Stimulated activated CD8-positive, alpha-beta memory T cell treated with anti-CD3 and anti-CD28 coated beads, Interleukin-4, amount 100 ng/mL, for 1 hour (primary cell): ENCODE measurements at regions not wholly inside any gene's neighbourhood (a gene's known extent, or its start where the extent isn't known, plus 50 kb on each side); places are given as distances from the start of the nearest gene placed in this dataset.

Source experiments
- DNase-seq, 2 donors: peaks; one replicate each; pipeline ENCODE4 v3.0.0-alpha.2; 2020; ENCODE audit warnings: low read depth in 2 of 2, low spot score in 1 of 2

- no peak for DNase-seq
These were observed 53.4 kb upstream of the PRKACB start for GRCh38 chr1:84090447-84091245.

GRCh38 chr1:84089867-84090266 is 54.2 kb upstream of the PRKACB start:
- no peak for DNase-seq

DNA sequence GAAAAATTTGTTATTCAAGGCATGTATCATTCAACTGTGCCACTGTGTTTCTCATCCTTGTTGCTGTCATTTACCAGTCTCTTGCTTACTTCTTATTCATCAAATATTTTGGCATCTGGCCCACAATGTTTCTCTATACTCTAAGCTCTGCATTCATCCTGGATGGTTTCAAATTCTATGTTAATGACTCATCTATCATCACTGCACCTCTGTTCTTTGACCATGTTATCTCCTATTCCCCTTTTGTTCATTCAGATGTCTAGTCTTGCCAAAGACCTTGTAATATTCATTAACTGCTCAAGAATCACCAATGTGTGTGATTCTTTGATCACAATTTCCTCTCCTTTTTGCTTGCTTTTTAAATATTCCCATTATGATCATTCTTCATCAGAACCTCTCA is 54.6 kb upstream of the PRKACB start:
- DNase-seq: no peak

GRCh38 chr1:84086616-84087015 is 57.5 kb upstream of the PRKACB start:
- no peak for DNase-seq

DNA sequence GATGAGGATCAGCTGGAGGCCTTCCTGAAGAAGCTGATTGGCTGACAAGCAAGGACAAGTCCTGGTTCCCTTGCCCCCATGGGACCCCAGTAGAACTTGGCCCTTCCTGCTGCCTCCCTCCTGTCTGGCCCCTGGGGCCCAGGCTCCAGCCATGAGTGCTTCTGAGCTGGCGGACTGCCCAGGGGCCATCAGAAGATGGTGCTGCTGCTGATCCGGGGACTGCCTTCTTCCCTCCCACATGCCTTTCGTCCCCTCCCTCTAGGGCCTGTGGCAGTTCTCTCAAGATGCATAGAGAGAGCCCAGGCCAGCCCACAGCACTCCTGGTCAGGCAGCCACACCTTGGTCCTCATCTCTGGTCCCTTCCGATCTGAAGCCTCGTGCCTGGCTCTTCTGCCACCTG is 57.9 kb upstream of the PRKACB start:
- DNase-seq: no peak

DNA sequence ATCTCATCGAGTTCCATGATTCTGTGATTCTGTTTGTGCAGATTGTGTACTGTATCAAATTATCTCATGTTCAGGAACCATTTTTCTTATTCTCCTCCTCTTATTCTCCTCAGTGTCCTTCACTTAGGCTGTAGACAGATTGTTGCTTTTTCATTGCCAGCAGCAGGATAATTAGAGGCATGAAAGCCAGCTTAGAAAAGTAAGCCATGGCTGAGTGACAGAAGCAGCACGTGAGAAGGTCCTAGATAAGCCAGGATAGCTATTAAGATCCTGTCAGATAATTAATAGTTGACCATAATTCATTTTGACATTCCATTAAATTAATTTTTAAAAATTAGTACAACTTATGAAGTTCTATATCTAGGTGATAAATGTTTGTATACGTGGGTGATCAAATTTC is 60.8 kb upstream of the PRKACB start:
- DNase-seq: no peak

DNA sequence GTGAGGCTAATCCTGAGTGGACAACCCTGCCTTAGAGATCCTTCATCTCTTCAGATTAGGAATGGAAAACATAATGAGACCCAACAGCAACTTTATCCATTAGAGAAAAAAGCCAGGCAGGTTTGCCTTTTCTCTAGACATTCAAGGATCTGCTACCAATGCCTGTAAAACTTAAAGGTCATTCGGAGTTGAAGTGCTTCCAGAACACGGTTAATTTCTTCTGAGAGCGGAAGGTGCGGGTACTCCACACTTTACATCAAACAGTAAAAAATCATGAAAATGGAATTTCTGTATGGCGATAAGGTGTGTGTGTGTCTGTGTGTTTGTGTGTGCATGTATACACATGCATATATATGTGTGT is 65.2 kb upstream of the PRKACB start:
- no peak for DNase-seq

DNA sequence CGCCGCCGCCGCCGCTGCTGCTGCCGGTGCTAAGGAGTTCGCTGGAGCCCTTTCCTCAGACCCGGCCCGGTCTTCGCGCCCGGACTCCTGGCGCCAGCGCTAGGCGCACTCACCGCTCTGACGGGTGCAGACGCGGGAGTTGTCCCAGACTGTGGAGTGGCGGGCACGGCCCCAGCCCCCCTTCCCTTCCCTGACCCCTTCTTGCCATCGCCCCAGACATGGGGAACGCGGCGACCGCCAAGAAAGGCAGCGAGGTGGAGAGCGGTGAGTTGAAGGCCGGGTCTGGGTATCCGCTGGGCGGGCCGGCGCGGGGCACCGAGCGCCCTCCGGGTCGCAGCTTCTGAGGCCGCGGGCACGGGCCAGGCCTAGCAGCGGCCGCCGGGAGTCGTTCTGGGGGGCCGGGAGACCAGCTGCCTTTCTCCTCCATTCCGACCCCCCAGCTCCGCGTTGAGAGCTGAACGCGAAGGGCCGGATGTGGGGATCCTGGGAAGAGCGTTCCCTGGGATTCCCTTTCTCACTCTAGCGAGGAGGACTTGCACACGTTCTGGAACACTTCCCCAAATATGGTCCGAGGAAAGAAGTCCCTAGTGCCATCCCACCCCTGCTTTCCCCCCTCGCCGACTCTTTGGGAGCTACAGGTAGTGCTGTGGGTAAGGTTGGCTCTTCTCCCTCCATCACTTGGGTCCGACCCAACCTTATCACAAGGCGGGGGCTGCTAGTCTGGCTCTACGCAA is 65.8 kb upstream of the PRKACB start:
- no peak for DNase-seq

DNA sequence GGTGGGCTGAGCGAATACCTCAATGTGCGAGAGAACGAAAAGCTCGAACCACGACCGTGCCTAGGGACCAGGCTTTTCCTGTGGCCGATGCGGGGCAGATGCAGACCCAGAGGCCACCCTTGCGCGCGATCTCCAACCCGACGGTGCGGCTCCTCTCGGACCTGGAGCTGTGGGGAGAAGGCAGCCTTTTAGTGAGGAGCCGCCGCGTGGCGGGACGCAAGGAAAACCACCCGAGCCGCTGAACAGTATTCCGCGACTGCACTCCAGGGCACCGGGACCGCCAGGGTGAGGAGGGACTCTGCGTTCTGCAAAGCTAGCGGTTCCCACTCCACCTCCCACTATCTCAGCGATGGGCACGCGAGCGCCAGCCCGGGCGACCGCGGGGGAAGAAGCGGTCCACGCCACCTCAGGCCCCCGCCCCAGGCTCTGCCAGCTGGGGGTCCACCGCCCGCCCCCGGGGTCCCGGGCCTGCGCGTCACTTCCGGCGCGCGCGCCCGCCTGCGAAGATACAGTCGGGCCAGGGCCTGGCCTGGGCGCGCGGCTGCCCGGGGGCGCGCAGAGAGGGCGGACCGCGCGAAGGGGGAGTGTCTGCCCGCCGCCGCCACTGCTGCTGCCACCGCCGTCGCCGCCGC is 66.5 kb upstream of the PRKACB start:
- peak; percentile 28 to 43 for DNase-seq

DNA sequence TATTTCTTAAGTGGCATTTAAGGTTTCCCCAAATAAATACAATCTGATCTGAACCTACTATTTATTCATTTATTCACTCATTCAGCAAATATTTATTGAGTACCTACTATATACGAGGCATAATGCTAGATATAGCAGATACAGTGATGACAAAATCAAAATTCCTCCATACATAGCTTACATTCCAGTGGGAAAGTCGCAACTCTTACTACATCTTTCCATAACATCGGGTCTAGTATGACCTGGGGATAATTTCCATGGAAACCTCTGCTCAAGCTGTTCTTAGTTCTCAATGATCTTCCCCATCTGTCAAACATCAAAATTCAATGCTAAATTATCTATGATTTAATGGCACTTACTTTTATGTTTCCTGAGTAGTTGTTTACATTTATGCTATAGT is 70.8 kb upstream of the PRKACB start:
- no peak for DNase-seq

- no peak for DNase-seq
These were observed 70.4 kb upstream of the TTLL7 start for GRCh38 chr1:84069236-84069845.

GRCh38 chr1:84062496-84062895 is 63.6 kb upstream of the TTLL7 start:
- no peak for DNase-seq

DNA sequence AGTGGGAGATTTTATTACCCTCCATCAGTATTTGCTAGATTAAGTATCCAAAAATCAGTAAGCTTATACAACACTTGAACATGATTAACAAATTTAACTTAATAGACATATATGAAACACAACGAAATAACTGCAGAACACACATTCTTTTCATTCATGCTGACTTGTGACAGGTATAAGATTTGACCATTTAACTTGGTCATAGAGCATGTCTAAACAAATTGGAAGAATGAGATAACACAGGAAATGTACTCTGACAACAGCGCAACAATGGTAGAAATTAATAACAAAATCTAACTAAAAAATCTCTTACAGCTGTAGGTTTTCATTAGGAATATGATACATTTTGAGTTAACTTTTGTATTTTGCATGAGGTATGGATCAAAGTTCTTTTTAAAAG is 62.4 kb upstream of the TTLL7 start:
- DNase-seq: no peak

GRCh38 chr1:84060781-84061180 is 61.8 kb upstream of the TTLL7 start:
- no peak for DNase-seq

- DNase-seq: no peak
These were observed 49.9 kb upstream of the TTLL7 start for GRCh38 chr1:84048820-84049219.
